OCI-LY1 (cell line): ENCODE measurements at regions not wholly inside any gene's neighbourhood (a gene's known extent, or its start where the extent isn't known, plus 50 kb on each side); places are given as distances from the start of the nearest gene placed in this dataset.

Source experiments
- H2AFZ ChIP-seq: fragments of 200-600 bp; sonication (generic), shearing (Covaris generic); 2 replicates; pipeline ENCODE4 v1.6.0; 2014; ENCODE audit warnings: antibody characterized with exemption, mild to moderate bottlenecking, low read length
- H3F3A ChIP-seq: fragments of 200-600 bp; sonication (generic), shearing (Covaris generic); 2 replicates; pipeline ENCODE4 v1.6.0; 2014; ENCODE audit warnings: mild to moderate bottlenecking, antibody characterized with exemption, low read length, moderate library complexity; ENCODE audit not compliant: insufficient read depth
- H3K27ac ChIP-seq: fragments of 200-600 bp; sonication (generic); 2 replicates; pipeline ENCODE4 v1.5.1; 2014; ENCODE audit warnings: low read length, mixed run types, mild to moderate bottlenecking, low read depth; ENCODE audit not compliant: poor library complexity, severe bottlenecking
- H3K27me3 ChIP-seq: fragments of 200-600 bp; sonication (generic); 2 replicates; pipeline ENCODE4 v1.6.0; 2014; ENCODE audit warnings: antibody characterized with exemption, mild to moderate bottlenecking, low read length, moderate library complexity; ENCODE audit not compliant: insufficient read depth
- H3K36me3 ChIP-seq: fragments of 200-600 bp; sonication (generic); 2 replicates; pipeline ENCODE4 v1.6.1; 2014; ENCODE audit warnings: mild to moderate bottlenecking, antibody characterized with exemption, low read length, moderate library complexity, mixed read lengths; ENCODE audit not compliant: insufficient read depth
- H3K4me1 ChIP-seq: fragments of 200-600 bp; sonication (generic); 2 replicates; pipeline ENCODE4 v1.5.1; 2014; ENCODE audit warnings: mild to moderate bottlenecking, low read length, moderate library complexity; ENCODE audit not compliant: insufficient read depth, severe bottlenecking
- H3K4me2 ChIP-seq: fragments of 200-600 bp; sonication (generic), shearing (Covaris generic); 2 replicates; pipeline ENCODE4 v1.6.1; 2014; ENCODE audit warnings: low read length
- H3K4me3 ChIP-seq: fragments of 200-600 bp; sonication (generic); 2 replicates; pipeline ENCODE4 v1.5.1; 2014; ENCODE audit warnings: low read length, low read depth, mild to moderate bottlenecking, mixed read lengths; ENCODE audit not compliant: poor library complexity, severe bottlenecking
- H3K79me2 ChIP-seq: fragments of 200-600 bp; shearing (Covaris generic); 2 replicates; pipeline ENCODE4 v1.6.1; 2016; ENCODE audit warnings: mixed run types, low read length, mixed read lengths; ENCODE audit not compliant: insufficient read depth
- H3K9ac ChIP-seq: fragments of 200-600 bp; sonication (generic), shearing (Covaris generic); 2 replicates; pipeline ENCODE4 v1.6.1; 2014; ENCODE audit warnings: mild to moderate bottlenecking, low read length, mixed read lengths
- H3K9me2 ChIP-seq: fragments of 200-600 bp; sonication (generic), shearing (Covaris generic); 2 replicates; pipeline ENCODE4 v1.6.1; 2014; ENCODE audit warnings: low read depth, mild to moderate bottlenecking, low read length, mixed read lengths
- H3K9me3 ChIP-seq: fragments of 200-600 bp; shearing (Covaris generic); 2 replicates; pipeline ENCODE4 v1.6.1; 2014; ENCODE audit warnings: low read length, mixed read lengths
- H4K20me1 ChIP-seq: fragments of 200-600 bp; sonication (generic), shearing (Covaris generic); 2 replicates; pipeline ENCODE4 v1.6.0; 2016; ENCODE audit warnings: mild to moderate bottlenecking, low read length; ENCODE audit not compliant: insufficient read depth
- EZH2 ChIP-seq: fragments of 200-600 bp; sonication (generic), shearing (Covaris generic); IDR thresholded peaks from 2 replicates; pipeline ENCODE4 v1.8.0; 2017; ENCODE audit warnings: borderline replicate concordance, mixed run types, mild to moderate bottlenecking, antibody characterized with exemption, low read length, moderate library complexity, mixed read lengths
- TF ChIP-seq, protein P1 (sequence below): fragments of 200-600 bp; sonication (generic), shearing (Covaris generic); IDR thresholded peaks from 2 replicates; pipeline ENCODE4 v1.5.1; 2017; ENCODE audit warnings: mild to moderate bottlenecking, antibody characterized with exemption, low read length, moderate library complexity, mixed read lengths

- H2AFZ ChIP-seq = no peak overlapping the region
- no peaks in the 10 kb centered on the region for H4K20me1 ChIP-seq
- H3K27me3 ChIP-seq = no peaks in the 10 kb centered on the region
- H3K4me3 ChIP-seq = no peak overlapping the region
- H3K36me3 ChIP-seq = no peaks in the 10 kb centered on the region
- no peak overlapping the region for H3K9ac ChIP-seq
- H3F3A ChIP-seq = no peaks in the 10 kb centered on the region
- no peaks in the 10 kb centered on the region for H3K79me2 ChIP-seq
- peaks cover 22% of the 10 kb centered on the region for H3K4me1 ChIP-seq
- no peak for TF ChIP-seq EZH2
- TF ChIP-seq, protein P1, sequence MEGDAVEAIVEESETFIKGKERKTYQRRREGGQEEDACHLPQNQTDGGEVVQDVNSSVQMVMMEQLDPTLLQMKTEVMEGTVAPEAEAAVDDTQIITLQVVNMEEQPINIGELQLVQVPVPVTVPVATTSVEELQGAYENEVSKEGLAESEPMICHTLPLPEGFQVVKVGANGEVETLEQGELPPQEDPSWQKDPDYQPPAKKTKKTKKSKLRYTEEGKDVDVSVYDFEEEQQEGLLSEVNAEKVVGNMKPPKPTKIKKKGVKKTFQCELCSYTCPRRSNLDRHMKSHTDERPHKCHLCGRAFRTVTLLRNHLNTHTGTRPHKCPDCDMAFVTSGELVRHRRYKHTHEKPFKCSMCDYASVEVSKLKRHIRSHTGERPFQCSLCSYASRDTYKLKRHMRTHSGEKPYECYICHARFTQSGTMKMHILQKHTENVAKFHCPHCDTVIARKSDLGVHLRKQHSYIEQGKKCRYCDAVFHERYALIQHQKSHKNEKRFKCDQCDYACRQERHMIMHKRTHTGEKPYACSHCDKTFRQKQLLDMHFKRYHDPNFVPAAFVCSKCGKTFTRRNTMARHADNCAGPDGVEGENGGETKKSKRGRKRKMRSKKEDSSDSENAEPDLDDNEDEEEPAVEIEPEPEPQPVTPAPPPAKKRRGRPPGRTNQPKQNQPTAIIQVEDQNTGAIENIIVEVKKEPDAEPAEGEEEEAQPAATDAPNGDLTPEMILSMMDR = no peak
- H3K27ac ChIP-seq = no peak overlapping the region
- no peak overlapping the region for H3K4me2 ChIP-seq
- no peaks in the 10 kb centered on the region for H3K9me2 ChIP-seq
- no peaks in the 10 kb centered on the region for H3K9me3 ChIP-seq
Observed at GRCh38 chr14:39880965-39881364, 448.7 kb upstream of the FBXO33 start.

DNA sequence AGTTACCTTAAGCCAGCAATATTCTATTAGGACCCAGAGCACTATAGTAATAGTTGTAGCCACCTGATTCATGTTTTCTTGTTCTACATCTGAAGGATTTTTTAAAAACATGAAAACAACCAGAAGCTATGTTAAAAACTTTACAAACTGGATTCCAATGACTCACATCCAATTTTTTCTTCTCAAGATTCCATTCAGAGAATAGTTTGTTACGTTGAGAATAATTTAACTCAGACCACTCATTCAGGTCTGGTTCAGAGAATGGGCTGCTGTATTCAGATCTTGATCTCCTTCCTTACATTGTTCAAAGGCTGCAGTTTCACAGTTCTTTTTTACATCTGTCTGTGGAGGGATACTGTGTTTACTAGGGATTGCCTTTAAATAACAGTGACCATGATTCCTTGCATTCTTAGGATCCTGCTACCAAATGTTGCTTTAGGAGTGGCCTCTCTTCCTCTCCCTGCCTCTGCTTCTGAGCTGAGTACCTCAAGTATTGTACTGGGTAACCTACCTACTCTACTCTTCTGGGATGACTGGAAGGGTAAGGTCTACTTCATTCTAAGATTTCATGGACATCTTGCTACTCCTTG, 448.0 kb upstream of the FBXO33 start:
- Histone ChIP-seq H3K4me2 (no peak overlapping the region), H3K9me2 (no peaks in the 10 kb centered on the region), H2AFZ (no peak overlapping the region), H3F3A (no peaks in the 10 kb centered on the region), H3K4me1 (peaks cover 29% of the 10 kb centered on the region), H3K36me3 (no peaks in the 10 kb centered on the region), H3K27ac (no peak overlapping the region), H4K20me1 (no peaks in the 10 kb centered on the region), H3K79me2 (no peaks in the 10 kb centered on the region), H3K9me3 (no peaks in the 10 kb centered on the region), H3K4me3 (no peak overlapping the region), H3K27me3 (no peaks in the 10 kb centered on the region), H3K9ac (no peak overlapping the region)
- no peak for TF ChIP-seq EZH2
- TF ChIP-seq, protein P1 = no peak

DNA sequence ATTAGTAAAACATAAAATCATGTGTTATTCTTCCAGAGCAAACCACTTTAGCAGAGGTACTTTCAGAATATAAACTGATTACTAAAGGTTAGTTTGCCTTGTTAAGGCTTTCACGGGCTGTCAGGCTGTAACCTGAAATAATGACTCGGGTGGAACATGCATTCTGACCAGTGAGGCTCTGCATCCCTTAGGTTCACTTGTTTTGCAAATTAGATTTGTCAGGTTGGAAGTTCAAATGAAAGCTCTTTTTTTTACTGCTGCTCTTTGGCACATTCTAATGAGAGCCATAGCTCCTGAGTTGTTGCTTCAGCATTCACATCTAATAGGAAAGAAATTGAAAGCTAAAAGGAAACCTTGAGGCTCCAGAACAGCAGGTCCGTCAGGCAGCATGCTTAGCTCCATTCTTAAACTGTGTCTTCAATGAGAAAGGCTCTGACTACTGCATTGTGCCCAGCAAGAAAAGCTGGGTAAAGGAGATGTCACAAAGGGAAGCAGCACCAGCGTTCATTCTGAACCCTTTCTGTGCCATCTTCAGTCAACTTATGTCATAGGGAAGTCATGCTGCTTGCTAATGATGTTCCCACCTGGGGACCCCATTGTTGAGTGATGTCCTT, 445.5 kb upstream of the FBXO33 start:
- Histone ChIP-seq H3K79me2 (no peaks in the 10 kb centered on the region), H3F3A (no peaks in the 10 kb centered on the region), H3K9me3 (no peaks in the 10 kb centered on the region), H3K4me1 (peaks cover 42% of the 10 kb centered on the region), H3K9ac (no peak overlapping the region), H3K36me3 (no peaks in the 10 kb centered on the region), H3K4me3 (no peak overlapping the region), H3K9me2 (no peaks in the 10 kb centered on the region), H3K27me3 (no peaks in the 10 kb centered on the region), H3K4me2 (no peak overlapping the region), H3K27ac (peak overlapping the region; percentile 47), H2AFZ (peak overlapping the region; percentile 71), H4K20me1 (no peaks in the 10 kb centered on the region)
- TF ChIP-seq, protein P1 = no peak
- no peak for TF ChIP-seq EZH2
